Activated CD8-positive, alpha-beta memory T cell treated with anti-CD3 and anti-CD28 coated beads for 1 hour (primary cell): ENCODE measurements at regions not wholly inside any gene's neighbourhood (a gene's known extent, or its start where the extent isn't known, plus 50 kb on each side); places are given as distances from the start of the nearest gene placed in this dataset.

Experiments
- DNase-seq, 2 donors: peaks; one replicate each; pipeline ENCODE4 v3.0.0-alpha.2; 2020; ENCODE audit warnings: low read depth in 1 of 2; ENCODE audit errors: extremely low read depth in 1 of 2

- DNase-seq: no peak
These were observed 321.1 kb downstream of the STIM2 start for GRCh38 chr4:27181693-27182092.

- no peak for DNase-seq
These were observed 321.6 kb downstream of the STIM2 start for GRCh38 chr4:27182211-27182610.

- DNase-seq: no peak
These were observed 324.0 kb downstream of the STIM2 start for GRCh38 chr4:27184508-27185155.

GRCh38 chr4:27186710-27187109 lies 326.1 kb downstream of the STIM2 start:
- DNase-seq: no peak

GRCh38 chr4:27187786-27188185 lies 327.1 kb downstream of the STIM2 start:
- no peak for DNase-seq

GRCh38 chr4:27189683-27190082 lies 329.0 kb downstream of the STIM2 start:
- DNase-seq: no peak

- DNase-seq: no peak
These were observed 331.0 kb downstream of the STIM2 start for GRCh38 chr4:27191592-27191991.

- no peak for DNase-seq
These were observed 334.0 kb downstream of the STIM2 start for GRCh38 chr4:27194599-27195176.

- no peak for DNase-seq
These were observed 337.6 kb downstream of the STIM2 start for GRCh38 chr4:27198246-27198645.

GRCh38 chr4:27198971-27199370 lies 338.3 kb downstream of the STIM2 start:
- no peak for DNase-seq

GRCh38 chr4:27206009-27206408 lies 345.4 kb downstream of the STIM2 start:
- no peak for DNase-seq

GRCh38 chr4:27210956-27211355 lies 350.3 kb downstream of the STIM2 start:
- DNase-seq: no peak

GRCh38 chr4:27214010-27214409 lies 353.4 kb downstream of the STIM2 start:
- DNase-seq: no peak

- no peak for DNase-seq
These were observed 354.7 kb downstream of the STIM2 start for GRCh38 chr4:27215220-27215826.

- no peak for DNase-seq
These were observed 356.7 kb downstream of the STIM2 start for GRCh38 chr4:27217261-27217769.

GRCh38 chr4:27218013-27218412 lies 357.4 kb downstream of the STIM2 start:
- DNase-seq: no peak

GRCh38 chr4:27223326-27223725 lies 362.7 kb downstream of the STIM2 start:
- no peak for DNase-seq

GRCh38 chr4:27233531-27233930 lies 372.9 kb downstream of the STIM2 start:
- DNase-seq: no peak

- DNase-seq: no peak
These were observed 373.8 kb downstream of the STIM2 start for GRCh38 chr4:27234306-27234899.

GRCh38 chr4:27239641-27240040 lies 379.0 kb downstream of the STIM2 start:
- DNase-seq: no peak

- no peak for DNase-seq
These were observed 381.6 kb downstream of the STIM2 start for GRCh38 chr4:27242217-27242616.

GRCh38 chr4:27245216-27245615 lies 384.6 kb downstream of the STIM2 start:
- no peak for DNase-seq
